Omental fat pad (tissue), 3 donors: ENCODE measurements at regions not wholly inside any gene's neighbourhood (a gene's known extent, or its start where the extent isn't known, plus 50 kb on each side); places are given as distances from the start of the nearest gene placed in this dataset.

Experiments used
- ATAC-seq: fragments of 150-250 bp; one replicate; pipeline ENCODE4 v1.9.1; 2016; ENCODE audit warnings: mild to moderate bottlenecking, moderate library complexity; ENCODE audit not compliant: low FRiP score
- DNase-seq: peaks from one replicate; pipeline ENCODE4 v3.0.0-alpha.2; 2019; ENCODE audit warnings: low spot score
- TF ChIP-seq, protein P1 (sequence below), 3 donors: fragments of 450-650 bp; IDR thresholded peaks; one replicate each; pipeline ENCODE4 v1.5.1; 2016 to 2017; ENCODE audit warnings: antibody characterized with exemption in 3 of 3, mild to moderate bottlenecking in 3 of 3, moderate library complexity in 2 of 3

DNA sequence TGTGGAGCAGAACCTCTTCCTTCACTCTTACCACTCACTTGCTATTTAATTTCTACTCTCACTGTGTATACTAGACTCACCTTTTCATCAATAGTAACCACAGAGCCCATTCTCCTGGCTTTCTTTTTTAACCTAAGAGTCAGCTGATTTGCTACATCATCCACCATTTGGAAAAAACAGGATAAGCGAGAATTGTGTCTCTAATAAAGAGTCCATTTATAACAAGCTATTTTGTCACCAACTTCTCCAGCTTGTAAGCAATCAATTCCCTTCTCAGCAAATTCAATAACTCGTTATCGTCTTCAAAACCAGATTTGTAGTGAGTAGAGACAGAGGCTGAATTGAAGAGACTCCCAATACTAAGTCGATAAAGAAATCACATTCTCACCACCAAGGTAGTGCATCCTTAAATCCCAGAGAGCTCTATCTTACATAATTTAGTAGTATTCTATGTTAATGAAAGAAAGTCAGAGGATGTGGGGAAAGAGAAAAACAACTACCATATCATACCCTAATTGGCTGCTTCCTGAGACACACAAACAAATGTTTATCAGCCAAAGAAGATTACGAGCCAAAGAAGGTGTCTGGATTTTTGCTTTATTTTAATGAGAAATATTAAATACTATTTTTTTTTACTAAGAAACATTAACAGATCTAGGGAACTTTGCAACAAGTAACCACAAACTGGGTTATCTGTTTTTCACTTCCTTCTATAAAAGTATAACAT lies 52.5 kb upstream of the SPTBN1 start:
- TF ChIP-seq, protein P1, sequence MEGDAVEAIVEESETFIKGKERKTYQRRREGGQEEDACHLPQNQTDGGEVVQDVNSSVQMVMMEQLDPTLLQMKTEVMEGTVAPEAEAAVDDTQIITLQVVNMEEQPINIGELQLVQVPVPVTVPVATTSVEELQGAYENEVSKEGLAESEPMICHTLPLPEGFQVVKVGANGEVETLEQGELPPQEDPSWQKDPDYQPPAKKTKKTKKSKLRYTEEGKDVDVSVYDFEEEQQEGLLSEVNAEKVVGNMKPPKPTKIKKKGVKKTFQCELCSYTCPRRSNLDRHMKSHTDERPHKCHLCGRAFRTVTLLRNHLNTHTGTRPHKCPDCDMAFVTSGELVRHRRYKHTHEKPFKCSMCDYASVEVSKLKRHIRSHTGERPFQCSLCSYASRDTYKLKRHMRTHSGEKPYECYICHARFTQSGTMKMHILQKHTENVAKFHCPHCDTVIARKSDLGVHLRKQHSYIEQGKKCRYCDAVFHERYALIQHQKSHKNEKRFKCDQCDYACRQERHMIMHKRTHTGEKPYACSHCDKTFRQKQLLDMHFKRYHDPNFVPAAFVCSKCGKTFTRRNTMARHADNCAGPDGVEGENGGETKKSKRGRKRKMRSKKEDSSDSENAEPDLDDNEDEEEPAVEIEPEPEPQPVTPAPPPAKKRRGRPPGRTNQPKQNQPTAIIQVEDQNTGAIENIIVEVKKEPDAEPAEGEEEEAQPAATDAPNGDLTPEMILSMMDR (IDR thresholded peaks at IDR 0.05) = no peak
- ATAC-seq (no peak), DNase-seq (no peak)

DNA sequence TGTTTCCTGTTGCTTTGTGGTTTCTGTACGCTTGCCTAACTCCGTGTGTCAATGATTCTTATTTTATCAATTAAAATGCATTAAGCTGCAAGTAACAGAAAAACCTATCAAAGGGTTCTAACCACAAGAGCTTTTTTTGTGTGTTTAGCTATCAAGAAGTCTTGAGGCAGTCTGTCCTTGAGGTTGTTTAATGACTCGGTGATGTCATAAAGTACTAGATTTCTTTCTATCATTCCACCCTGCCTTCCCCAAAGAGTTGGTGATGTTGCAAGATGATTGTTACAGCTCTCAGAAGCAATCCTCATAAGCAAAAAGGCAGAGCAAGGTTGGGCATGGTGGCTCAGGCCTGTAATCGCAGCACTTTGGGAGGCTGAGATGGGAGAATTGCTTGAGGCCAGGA lies 51.9 kb upstream of the SPTBN1 start:
- DNase-seq (no peak), ATAC-seq (no peak)
- TF ChIP-seq, protein P1 (IDR thresholded peaks at IDR 0.05) = no peak

DNA sequence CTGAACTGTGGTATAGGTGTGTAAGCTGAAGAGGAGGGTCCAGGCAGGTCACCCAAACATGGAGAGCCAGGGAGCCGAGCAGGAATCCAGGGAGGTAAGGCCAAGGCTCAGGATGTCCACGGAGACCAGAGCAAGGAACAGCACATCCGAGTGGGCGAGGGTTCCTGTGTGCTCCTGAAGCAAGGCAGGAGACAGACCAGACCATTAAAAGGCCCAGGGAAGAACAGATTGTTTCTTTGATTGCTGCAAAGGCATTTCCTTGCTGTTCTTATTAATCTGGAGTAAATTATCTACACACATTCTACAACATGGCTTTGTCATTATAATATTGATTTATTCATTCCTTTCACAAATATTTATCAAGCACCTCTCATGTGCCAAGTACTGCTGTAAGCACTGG lies 50.1 kb upstream of the SPTBN1 start:
- TF ChIP-seq, protein P1 (IDR thresholded peaks at IDR 0.05) = no peak
- DNase-seq (no peak), ATAC-seq (no peak)
